WTC11 (cell line): ENCODE measurements at regions not wholly inside any gene's neighbourhood (a gene's known extent, or its start where the extent isn't known, plus 50 kb on each side); places are given as distances from the start of the nearest gene placed in this dataset.

Experiments used
- ATAC-seq: fragments of 200-7000 bp; cut with Tn5 transposase; 2 replicates; pipeline ENCODE4 v1.10.0; 2021; ENCODE audit warnings: mild to moderate bottlenecking, moderate library complexity
- CTCF ChIA-PET: fragments of 300-600 bp; sonication (Branson Sonifier 250); formaldehyde crosslinking; loops from one replicate; lab custom pipeline; 2021; ENCODE audit warnings: antibody characterized with exemption; lab: Charles Lee
- POLR2A ChIA-PET: fragments of 350-600 bp; sonication (Branson Sonifier 250); formaldehyde crosslinking; loops from one replicate; lab custom pipeline; 2021; ENCODE audit warnings: antibody characterized with exemption; lab: Charles Lee
- DNase-seq: peaks from one replicate; pipeline ENCODE4 v3.0.0; 2021; ENCODE audit warnings: low spot score
- H3K27ac Mint-ChIP-seq: 2 replicates; pipeline ENCODE4 v1.8.0; 2021; ENCODE audit warnings: mixed read lengths
- H3K27me3 Mint-ChIP-seq: 2 replicates; pipeline ENCODE4 v1.8.0; 2021; ENCODE audit warnings: low read depth, mild to moderate bottlenecking, moderate library complexity, mixed read lengths
- H3K36me3 Mint-ChIP-seq: 2 replicates; pipeline ENCODE4 v1.8.0; 2021; ENCODE audit warnings: mixed read lengths
- H3K4me1 Mint-ChIP-seq: 2 replicates; pipeline ENCODE4 v1.8.0; 2022; ENCODE audit warnings: mixed read lengths
- H3K4me3 Mint-ChIP-seq: 2 replicates; pipeline ENCODE4 v1.8.0; 2021; ENCODE audit warnings: mild to moderate bottlenecking, moderate library complexity, mixed read lengths
- H3K9me3 Mint-ChIP-seq: 2 replicates; pipeline ENCODE4 v1.8.0; 2021; ENCODE audit warnings: mixed read lengths
- FOXP1 ChIP-seq: sonication (generic); formaldehyde crosslinking; IDR thresholded peaks from 2 replicates; pipeline ENCODE4 v1.8.0; 2022; ENCODE audit warnings: missing genetic modification reagents, mild to moderate bottlenecking, moderate library complexity, borderline replicate concordance
- GRHL2 ChIP-seq: fragments of 250-450 bp; sonication (Bioruptor Pico); IDR thresholded peaks from 2 replicates; pipeline ENCODE4 v1.8.0; 2022; ENCODE audit warnings: mild to moderate bottlenecking, moderate library complexity; ENCODE audit not compliant: insufficient replicate concordance, severe bottlenecking
- HMGA2 ChIP-seq: fragments of 250-450 bp; sonication (Bioruptor Pico); IDR thresholded peaks from 2 replicates; pipeline ENCODE4 v1.4.0; 2021; ENCODE audit warnings: mild to moderate bottlenecking, moderate library complexity
- MYBL2 ChIP-seq: sonication (generic); formaldehyde crosslinking; IDR thresholded peaks from 2 replicates; pipeline ENCODE4 v1.8.1; 2023; ENCODE audit warnings: mild to moderate bottlenecking, moderate library complexity, missing genetic modification reagents
- NR1H2 ChIP-seq: sonication (generic); formaldehyde crosslinking; IDR thresholded peaks from 2 replicates; pipeline ENCODE4 v1.9.0; 2021; ENCODE audit warnings: mild to moderate bottlenecking, moderate library complexity, missing genetic modification reagents
- SMAD4 ChIP-seq: sonication (generic); formaldehyde crosslinking; IDR thresholded peaks from 2 replicates; pipeline ENCODE4 v1.8.0; 2022; ENCODE audit warnings: mild to moderate bottlenecking, missing genetic modification reagents
- TEAD4 ChIP-seq: sonication (generic); formaldehyde crosslinking; IDR thresholded peaks from 2 replicates; pipeline ENCODE4 v1.8.0; 2022; ENCODE audit warnings: mild to moderate bottlenecking, missing genetic modification reagents
- ZBTB21 ChIP-seq: sonication (generic); formaldehyde crosslinking; IDR thresholded peaks from 2 replicates; pipeline ENCODE4 v1.8.1; 2023; ENCODE audit warnings: mild to moderate bottlenecking, missing genetic modification reagents, borderline replicate concordance
- ZNF138 ChIP-seq: sonication (generic); formaldehyde crosslinking; conservative IDR thresholded peaks from 2 replicates; pipeline ENCODE4 v1.8.1; 2022; ENCODE audit warnings: mild to moderate bottlenecking, moderate library complexity, missing genetic modification reagents
- ZNF263 ChIP-seq: sonication (generic); formaldehyde crosslinking; IDR thresholded peaks from 2 replicates; pipeline ENCODE4 v1.8.1; 2022; ENCODE audit warnings: low read depth, mild to moderate bottlenecking, moderate library complexity, missing genetic modification reagents
- ZNF671 ChIP-seq: fragments of 250-450 bp; sonication (Bioruptor Pico); IDR thresholded peaks from 2 replicates; pipeline ENCODE4 v1.8.0; 2021; ENCODE audit warnings: mild to moderate bottlenecking
- TF ChIP-seq, protein P1 (sequence below): fragments of 250-450 bp; sonication (Bioruptor Pico); IDR thresholded peaks from 2 replicates; pipeline ENCODE4 v1.9.0; 2021; ENCODE audit warnings: mild to moderate bottlenecking, borderline replicate concordance
- TF ChIP-seq, protein P2 (sequence below): fragments of 250-450 bp; sonication (Bioruptor Pico); IDR thresholded peaks from 2 replicates; pipeline ENCODE4 v1.9.0; 2021; ENCODE audit warnings: mild to moderate bottlenecking
- TF ChIP-seq, protein P3 (sequence below): sonication (generic); formaldehyde crosslinking; IDR thresholded peaks from 2 replicates; pipeline ENCODE4 v1.8.1; 2023; ENCODE audit warnings: mild to moderate bottlenecking, missing genetic modification reagents
- TF ChIP-seq, protein P4 (sequence below): sonication (generic); formaldehyde crosslinking; conservative IDR thresholded peaks from 2 replicates; pipeline ENCODE4 v1.8.1; 2023; ENCODE audit warnings: mild to moderate bottlenecking, low read depth, missing genetic modification reagents, moderate library complexity
- TF ChIP-seq, protein P5 (sequence below): sonication (generic); formaldehyde crosslinking; IDR thresholded peaks from 2 replicates; pipeline ENCODE4 v1.8.1; 2023; ENCODE audit warnings: mild to moderate bottlenecking, missing genetic modification reagents, borderline replicate concordance
- TF ChIP-seq, protein P6 (sequence below): sonication (generic); formaldehyde crosslinking; conservative IDR thresholded peaks from 2 replicates; pipeline ENCODE4 v1.8.1; 2022; ENCODE audit warnings: mild to moderate bottlenecking, missing genetic modification reagents
- TF ChIP-seq, protein P7 (sequence below): sonication (generic); formaldehyde crosslinking; IDR thresholded peaks from 2 replicates; pipeline ENCODE4 v1.8.0; 2022; ENCODE audit warnings: mild to moderate bottlenecking, missing genetic modification reagents
- TF ChIP-seq, protein P8 (sequence below): sonication (generic); formaldehyde crosslinking; IDR thresholded peaks from 2 replicates; pipeline ENCODE4 v1.8.1; 2023; ENCODE audit warnings: mild to moderate bottlenecking, missing genetic modification reagents, moderate library complexity

DNA sequence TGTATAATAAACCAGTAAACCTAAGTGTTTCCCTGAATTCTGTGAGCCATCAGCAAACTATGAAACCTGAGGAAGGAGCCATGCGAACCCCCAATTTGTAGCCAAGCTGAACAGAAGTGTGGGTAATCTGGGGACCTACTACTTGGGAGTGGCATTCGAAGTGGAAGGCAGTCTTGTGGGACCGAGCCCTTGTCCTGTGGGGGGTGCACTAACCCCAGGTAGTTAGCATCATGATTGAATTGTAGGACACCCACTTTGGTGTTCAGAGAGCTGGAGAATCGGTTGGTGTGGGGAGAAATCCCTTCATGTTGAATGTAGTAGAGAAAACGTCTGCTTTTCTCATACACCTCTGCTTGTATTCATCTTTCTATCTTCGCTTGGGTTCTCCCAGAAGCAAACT lies 79.7 kb upstream of the CPHXL start:
- Mint-ChIP-seq H3K4me1 (no peaks in the 10 kb centered on the region), H3K9me3 (peaks cover 54% of the 10 kb centered on the region), H3K36me3 (no peaks in the 10 kb centered on the region), H3K4me3 (no peak overlapping the region), H3K27me3 (peaks cover 50% of the 10 kb centered on the region), H3K27ac (no peak overlapping the region)
- no peak; the same call in 1 of the 2 replicates for ATAC-seq
- POLR2A ChIA-PET, result no interaction called here
- no peak for DNase-seq
- no peak for TF ChIP-seq MYBL2 (CRISPR knock-in tag)
- TF ChIP-seq TEAD4 (CRISPR knock-in tag), result no peak
- TF ChIP-seq ZBTB21 (CRISPR knock-in tag), result no peak
- TF ChIP-seq SMAD4 (CRISPR knock-in tag), result no peak
- TF ChIP-seq, protein P1, sequence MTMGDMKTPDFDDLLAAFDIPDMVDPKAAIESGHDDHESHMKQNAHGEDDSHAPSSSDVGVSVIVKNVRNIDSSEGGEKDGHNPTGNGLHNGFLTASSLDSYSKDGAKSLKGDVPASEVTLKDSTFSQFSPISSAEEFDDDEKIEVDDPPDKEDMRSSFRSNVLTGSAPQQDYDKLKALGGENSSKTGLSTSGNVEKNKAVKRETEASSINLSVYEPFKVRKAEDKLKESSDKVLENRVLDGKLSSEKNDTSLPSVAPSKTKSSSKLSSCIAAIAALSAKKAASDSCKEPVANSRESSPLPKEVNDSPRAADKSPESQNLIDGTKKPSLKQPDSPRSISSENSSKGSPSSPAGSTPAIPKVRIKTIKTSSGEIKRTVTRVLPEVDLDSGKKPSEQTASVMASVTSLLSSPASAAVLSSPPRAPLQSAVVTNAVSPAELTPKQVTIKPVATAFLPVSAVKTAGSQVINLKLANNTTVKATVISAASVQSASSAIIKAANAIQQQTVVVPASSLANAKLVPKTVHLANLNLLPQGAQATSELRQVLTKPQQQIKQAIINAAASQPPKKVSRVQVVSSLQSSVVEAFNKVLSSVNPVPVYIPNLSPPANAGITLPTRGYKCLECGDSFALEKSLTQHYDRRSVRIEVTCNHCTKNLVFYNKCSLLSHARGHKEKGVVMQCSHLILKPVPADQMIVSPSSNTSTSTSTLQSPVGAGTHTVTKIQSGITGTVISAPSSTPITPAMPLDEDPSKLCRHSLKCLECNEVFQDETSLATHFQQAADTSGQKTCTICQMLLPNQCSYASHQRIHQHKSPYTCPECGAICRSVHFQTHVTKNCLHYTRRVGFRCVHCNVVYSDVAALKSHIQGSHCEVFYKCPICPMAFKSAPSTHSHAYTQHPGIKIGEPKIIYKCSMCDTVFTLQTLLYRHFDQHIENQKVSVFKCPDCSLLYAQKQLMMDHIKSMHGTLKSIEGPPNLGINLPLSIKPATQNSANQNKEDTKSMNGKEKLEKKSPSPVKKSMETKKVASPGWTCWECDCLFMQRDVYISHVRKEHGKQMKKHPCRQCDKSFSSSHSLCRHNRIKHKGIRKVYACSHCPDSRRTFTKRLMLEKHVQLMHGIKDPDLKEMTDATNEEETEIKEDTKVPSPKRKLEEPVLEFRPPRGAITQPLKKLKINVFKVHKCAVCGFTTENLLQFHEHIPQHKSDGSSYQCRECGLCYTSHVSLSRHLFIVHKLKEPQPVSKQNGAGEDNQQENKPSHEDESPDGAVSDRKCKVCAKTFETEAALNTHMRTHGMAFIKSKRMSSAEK, result no peak
- TF ChIP-seq GRHL2, result no peak
- no peak for TF ChIP-seq NR1H2 (CRISPR knock-in tag)
- TF ChIP-seq, protein P2, sequence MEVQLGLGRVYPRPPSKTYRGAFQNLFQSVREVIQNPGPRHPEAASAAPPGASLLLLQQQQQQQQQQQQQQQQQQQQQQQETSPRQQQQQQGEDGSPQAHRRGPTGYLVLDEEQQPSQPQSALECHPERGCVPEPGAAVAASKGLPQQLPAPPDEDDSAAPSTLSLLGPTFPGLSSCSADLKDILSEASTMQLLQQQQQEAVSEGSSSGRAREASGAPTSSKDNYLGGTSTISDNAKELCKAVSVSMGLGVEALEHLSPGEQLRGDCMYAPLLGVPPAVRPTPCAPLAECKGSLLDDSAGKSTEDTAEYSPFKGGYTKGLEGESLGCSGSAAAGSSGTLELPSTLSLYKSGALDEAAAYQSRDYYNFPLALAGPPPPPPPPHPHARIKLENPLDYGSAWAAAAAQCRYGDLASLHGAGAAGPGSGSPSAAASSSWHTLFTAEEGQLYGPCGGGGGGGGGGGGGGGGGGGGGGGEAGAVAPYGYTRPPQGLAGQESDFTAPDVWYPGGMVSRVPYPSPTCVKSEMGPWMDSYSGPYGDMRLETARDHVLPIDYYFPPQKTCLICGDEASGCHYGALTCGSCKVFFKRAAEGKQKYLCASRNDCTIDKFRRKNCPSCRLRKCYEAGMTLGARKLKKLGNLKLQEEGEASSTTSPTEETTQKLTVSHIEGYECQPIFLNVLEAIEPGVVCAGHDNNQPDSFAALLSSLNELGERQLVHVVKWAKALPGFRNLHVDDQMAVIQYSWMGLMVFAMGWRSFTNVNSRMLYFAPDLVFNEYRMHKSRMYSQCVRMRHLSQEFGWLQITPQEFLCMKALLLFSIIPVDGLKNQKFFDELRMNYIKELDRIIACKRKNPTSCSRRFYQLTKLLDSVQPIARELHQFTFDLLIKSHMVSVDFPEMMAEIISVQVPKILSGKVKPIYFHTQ (CRISPR knock-in tag), result no peak
- no peak for TF ChIP-seq FOXP1 (CRISPR knock-in tag)
- TF ChIP-seq, protein P3, sequence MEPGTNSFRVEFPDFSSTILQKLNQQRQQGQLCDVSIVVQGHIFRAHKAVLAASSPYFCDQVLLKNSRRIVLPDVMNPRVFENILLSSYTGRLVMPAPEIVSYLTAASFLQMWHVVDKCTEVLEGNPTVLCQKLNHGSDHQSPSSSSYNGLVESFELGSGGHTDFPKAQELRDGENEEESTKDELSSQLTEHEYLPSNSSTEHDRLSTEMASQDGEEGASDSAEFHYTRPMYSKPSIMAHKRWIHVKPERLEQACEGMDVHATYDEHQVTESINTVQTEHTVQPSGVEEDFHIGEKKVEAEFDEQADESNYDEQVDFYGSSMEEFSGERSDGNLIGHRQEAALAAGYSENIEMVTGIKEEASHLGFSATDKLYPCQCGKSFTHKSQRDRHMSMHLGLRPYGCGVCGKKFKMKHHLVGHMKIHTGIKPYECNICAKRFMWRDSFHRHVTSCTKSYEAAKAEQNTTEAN (CRISPR knock-in tag), result no peak
- TF ChIP-seq, protein P4, sequence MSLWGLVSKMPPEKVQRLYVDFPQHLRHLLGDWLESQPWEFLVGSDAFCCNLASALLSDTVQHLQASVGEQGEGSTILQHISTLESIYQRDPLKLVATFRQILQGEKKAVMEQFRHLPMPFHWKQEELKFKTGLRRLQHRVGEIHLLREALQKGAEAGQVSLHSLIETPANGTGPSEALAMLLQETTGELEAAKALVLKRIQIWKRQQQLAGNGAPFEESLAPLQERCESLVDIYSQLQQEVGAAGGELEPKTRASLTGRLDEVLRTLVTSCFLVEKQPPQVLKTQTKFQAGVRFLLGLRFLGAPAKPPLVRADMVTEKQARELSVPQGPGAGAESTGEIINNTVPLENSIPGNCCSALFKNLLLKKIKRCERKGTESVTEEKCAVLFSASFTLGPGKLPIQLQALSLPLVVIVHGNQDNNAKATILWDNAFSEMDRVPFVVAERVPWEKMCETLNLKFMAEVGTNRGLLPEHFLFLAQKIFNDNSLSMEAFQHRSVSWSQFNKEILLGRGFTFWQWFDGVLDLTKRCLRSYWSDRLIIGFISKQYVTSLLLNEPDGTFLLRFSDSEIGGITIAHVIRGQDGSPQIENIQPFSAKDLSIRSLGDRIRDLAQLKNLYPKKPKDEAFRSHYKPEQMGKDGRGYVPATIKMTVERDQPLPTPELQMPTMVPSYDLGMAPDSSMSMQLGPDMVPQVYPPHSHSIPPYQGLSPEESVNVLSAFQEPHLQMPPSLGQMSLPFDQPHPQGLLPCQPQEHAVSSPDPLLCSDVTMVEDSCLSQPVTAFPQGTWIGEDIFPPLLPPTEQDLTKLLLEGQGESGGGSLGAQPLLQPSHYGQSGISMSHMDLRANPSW (CRISPR knock-in tag), result no peak
- TF ChIP-seq, protein P5, sequence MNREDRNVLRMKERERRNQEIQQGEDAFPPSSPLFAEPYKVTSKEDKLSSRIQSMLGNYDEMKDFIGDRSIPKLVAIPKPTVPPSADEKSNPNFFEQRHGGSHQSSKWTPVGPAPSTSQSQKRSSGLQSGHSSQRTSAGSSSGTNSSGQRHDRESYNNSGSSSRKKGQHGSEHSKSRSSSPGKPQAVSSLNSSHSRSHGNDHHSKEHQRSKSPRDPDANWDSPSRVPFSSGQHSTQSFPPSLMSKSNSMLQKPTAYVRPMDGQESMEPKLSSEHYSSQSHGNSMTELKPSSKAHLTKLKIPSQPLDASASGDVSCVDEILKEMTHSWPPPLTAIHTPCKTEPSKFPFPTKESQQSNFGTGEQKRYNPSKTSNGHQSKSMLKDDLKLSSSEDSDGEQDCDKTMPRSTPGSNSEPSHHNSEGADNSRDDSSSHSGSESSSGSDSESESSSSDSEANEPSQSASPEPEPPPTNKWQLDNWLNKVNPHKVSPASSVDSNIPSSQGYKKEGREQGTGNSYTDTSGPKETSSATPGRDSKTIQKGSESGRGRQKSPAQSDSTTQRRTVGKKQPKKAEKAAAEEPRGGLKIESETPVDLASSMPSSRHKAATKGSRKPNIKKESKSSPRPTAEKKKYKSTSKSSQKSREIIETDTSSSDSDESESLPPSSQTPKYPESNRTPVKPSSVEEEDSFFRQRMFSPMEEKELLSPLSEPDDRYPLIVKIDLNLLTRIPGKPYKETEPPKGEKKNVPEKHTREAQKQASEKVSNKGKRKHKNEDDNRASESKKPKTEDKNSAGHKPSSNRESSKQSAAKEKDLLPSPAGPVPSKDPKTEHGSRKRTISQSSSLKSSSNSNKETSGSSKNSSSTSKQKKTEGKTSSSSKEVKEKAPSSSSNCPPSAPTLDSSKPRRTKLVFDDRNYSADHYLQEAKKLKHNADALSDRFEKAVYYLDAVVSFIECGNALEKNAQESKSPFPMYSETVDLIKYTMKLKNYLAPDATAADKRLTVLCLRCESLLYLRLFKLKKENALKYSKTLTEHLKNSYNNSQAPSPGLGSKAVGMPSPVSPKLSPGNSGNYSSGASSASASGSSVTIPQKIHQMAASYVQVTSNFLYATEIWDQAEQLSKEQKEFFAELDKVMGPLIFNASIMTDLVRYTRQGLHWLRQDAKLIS (CRISPR knock-in tag), result no peak
- no peak for TF ChIP-seq HMGA2 (CRISPR knock-in tag)
- no peak for TF ChIP-seq ZNF263 (CRISPR knock-in tag)
- TF ChIP-seq ZNF671 (CRISPR knock-in tag), result no peak
- TF ChIP-seq, protein P6, sequence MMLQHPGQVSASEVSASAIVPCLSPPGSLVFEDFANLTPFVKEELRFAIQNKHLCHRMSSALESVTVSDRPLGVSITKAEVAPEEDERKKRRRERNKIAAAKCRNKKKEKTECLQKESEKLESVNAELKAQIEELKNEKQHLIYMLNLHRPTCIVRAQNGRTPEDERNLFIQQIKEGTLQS (CRISPR knock-in tag), result no peak
- TF ChIP-seq, protein P7, sequence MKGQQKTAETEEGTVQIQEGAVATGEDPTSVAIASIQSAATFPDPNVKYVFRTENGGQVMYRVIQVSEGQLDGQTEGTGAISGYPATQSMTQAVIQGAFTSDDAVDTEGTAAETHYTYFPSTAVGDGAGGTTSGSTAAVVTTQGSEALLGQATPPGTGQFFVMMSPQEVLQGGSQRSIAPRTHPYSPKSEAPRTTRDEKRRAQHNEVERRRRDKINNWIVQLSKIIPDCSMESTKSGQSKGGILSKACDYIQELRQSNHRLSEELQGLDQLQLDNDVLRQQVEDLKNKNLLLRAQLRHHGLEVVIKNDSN, result no peak
- no peak for TF ChIP-seq ZNF138 (CRISPR knock-in tag)
- TF ChIP-seq, protein P8, sequence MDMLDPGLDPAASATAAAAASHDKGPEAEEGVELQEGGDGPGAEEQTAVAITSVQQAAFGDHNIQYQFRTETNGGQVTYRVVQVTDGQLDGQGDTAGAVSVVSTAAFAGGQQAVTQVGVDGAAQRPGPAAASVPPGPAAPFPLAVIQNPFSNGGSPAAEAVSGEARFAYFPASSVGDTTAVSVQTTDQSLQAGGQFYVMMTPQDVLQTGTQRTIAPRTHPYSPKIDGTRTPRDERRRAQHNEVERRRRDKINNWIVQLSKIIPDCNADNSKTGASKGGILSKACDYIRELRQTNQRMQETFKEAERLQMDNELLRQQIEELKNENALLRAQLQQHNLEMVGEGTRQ (CRISPR knock-in tag), result no peak
- CTCF ChIA-PET, result no interaction called here
